NCI-H524 treated with DMSO at 0.1 percent for 48 hours (cell line): ENCODE measurements at regions not wholly inside any gene's neighbourhood (a gene's known extent, or its start where the extent isn't known, plus 50 kb on each side); places are given as distances from the start of the nearest gene placed in this dataset.
A peak's percentile ranks its signal among the peaks of the same experiment; 100 is the strongest.

Experiments used
- DNase-seq: peaks from one replicate; lab custom pipeline; 2025; lab: John Stamatoyannopoulos, UW

GRCh38 chr11:19661827-19662226 lies 50.8 kb upstream of the NAV2 start:
- DNase-seq = no peak

GRCh38 chr11:19660076-19660475 lies 52.6 kb upstream of the NAV2 start:
- no peak for DNase-seq

GRCh38 chr11:19659529-19659928 lies 53.1 kb upstream of the NAV2 start:
- no peak for DNase-seq

- peak; percentile 20 for DNase-seq
These were observed 54.3 kb upstream of the NAV2 start for GRCh38 chr11:19658344-19658743.

DNA sequence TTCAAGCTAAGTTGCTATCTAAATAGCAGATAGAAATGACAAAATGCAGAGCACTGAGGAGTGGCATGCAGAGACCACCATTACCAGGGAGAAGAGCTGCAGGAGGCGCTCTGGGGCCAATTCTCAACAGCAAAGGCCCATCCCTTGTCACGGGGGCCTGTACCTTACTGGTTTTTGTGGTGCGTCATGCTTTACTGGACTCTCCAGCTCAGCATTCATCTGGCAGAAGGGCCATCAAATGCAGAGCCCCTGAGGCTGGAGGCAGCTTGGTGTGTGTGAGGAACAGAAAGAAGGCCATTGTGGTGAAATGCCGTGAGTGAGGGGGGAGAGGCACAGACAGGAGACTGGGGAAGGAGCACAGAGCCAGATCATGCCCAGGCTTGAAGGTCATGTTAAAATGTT lies 56.5 kb upstream of the NAV2 start:
- no peak for DNase-seq

DNA sequence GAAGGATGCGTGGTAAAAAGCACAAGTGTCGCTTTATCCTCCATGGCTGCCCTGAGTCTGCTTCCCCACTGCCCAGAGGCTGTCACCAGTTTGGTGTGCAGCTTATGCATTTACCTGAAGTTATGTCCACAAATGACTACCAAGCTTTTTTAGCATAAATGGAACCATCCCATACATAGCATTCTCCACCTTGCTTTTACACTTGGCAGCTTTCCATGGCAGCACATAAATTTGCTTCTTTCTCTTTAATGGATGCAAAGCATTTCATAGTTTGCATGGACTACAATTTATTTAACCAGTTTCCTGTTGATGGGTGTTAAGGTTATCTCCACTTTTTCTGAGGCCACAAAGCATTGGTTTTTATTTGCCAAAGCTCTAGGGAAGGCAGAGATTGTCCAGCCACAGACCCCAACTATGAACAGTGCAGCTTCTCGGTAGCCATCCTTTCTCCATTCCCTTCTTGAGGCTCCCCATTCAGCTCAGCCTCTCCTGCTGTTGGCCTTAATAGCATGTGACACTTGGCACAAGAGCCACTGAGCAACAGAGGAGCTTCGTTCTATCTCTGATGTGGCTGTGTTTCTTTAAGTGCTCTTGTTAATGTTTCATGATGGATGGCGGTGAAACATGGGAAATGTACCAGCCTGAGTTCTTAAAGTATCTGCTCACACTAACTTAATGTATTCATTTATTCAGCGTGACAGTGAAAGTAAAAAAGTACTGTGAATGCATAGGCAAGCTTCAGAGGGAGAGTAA lies 59.8 kb upstream of the NAV2 start:
- DNase-seq = no peak

DNA sequence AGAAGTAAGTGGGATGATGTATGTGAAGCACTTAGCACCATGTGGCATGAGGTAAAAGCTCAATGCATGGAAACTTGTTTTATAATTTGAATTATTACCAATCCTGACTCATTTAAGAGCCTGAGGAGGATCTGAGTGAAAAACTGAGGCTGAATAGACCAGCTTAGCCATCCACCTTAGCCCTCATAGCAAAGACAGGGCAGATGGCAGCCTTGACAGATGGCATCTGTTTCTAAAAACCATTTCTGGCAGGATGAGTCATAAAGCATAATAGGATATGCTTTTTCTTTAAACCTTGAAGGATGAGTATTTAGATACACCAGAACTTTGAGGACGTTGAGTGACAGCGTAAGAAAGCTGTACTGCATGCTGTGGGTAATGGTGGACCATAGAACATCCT lies 61.0 kb upstream of the NAV2 start:
- DNase-seq = peak; percentile 88

- DNase-seq = peak; percentile 95
These were observed 61.6 kb upstream of the NAV2 start for GRCh38 chr11:19651028-19651427.

DNA sequence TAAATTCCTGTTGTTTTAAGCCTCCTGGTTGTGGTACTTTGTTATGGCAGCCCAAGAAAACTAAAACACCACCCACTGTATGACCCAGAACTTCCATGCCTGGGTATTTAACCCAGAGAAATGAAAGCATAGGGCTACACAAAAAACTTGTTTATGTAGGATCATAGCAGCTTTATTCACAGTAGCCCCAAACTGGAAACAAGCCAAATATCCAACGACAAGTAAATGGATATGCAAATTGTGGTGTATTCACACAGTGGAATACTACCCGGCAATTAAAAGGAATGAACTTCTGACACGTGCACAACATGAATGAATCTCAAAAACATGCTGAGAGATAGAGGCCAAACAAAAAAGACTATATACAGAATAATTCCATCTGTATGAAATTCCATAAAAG lies 62.2 kb upstream of the NAV2 start:
- no peak for DNase-seq

DNA sequence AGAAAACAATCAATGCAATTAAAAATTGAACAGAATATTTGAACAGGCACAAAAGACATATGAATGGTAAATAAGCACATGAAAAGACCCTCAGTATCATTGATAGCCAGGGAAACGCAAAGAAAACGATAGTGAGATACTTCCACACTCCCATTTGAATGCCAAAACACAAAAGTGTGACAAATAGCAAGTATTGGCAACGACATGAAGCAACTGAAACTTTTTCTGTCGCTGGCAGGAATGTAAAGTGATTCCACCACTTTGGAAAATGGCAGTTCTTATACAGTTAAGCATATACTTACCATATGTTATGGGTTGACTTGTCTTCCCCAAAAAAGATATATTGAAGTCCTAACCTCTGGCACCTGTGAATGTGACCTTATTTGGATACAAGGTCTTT lies 62.9 kb upstream of the NAV2 start:
- no peak for DNase-seq

GRCh38 chr11:19648321-19648720 lies 64.3 kb upstream of the NAV2 start:
- no peak for DNase-seq

- no peak for DNase-seq
These were observed 64.8 kb upstream of the NAV2 start for GRCh38 chr11:19647816-19648215.

GRCh38 chr11:19646921-19647320 lies 65.7 kb upstream of the NAV2 start:
- no peak for DNase-seq

DNA sequence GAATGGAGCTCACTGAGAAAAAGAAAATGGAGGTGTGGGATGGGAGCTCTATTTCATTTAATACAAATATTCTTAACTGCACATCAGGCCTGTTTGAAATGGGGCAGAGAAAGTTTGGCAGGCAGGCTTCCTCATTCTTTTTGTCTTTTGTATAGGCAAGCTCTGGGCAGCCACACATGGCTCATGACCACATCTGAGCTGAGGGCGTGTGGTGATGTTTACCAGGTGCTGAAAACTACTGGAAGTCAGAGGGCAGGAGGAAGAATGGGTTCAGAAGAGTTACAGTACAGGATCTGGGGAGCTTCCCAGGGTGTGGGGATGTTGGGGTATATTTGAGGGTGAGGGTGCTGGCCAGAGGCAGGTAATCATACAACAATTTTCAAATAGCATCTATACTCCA lies 66.3 kb upstream of the NAV2 start:
- no peak for DNase-seq

- DNase-seq = no peak
These were observed 68.3 kb upstream of the NAV2 start for GRCh38 chr11:19644316-19644715.

- DNase-seq = no peak
These were observed 70.2 kb upstream of the NAV2 start for GRCh38 chr11:19642185-19643158.

DNA sequence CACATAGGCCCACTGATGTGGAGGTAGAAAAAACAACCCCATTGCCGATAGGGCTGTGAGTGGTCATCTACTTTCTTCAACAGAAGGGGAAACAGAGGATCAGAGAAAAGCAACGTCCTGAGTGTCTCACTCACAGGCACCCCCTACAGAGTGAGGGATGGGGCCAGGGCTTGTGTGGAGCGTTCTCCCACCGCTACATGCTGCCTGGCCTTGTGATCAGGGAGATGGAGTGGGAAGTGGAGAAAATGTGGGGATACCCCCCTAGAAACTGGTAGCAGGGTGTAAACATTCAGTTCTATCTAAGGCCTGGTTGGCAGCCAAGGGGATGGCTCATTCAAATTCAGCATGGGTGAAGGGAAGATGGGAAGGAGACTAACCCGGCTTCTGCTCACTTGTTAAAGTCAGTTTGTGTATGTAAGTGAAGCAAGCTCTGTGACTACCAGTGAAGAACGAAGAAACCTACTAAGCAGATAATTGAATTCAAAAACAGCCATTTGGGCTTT lies 73.0 kb upstream of the NAV2 start:
- DNase-seq = no peak

- no peak for DNase-seq
These were observed 77.3 kb upstream of the NAV2 start for GRCh38 chr11:19635332-19635731.

DNA sequence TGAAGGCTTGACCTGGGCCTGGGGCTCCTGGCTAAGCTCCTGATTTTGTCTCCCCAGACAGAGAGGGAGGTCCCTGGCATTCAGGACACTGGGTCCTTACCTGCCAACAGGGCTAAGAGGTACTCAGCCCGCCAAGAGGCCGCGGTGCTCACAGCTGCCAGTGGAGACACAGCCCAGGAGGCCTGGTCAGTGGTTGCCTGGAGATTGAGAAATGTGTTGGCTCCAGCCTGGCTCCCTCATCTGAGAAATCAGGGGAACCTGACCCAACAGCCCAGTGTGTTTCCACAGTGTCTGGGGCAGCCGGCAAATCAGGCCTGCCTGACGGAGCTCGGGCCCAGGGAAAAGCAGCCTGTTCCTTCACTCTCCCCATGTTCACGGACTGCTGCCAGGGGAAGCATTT lies 79.4 kb upstream of the NAV2 start:
- DNase-seq = no peak

- no peak for DNase-seq
These were observed 80.2 kb upstream of the NAV2 start for GRCh38 chr11:19632499-19632834.

GRCh38 chr11:19631712-19632498 lies 80.7 kb upstream of the NAV2 start:
- no peak for DNase-seq

GRCh38 chr11:19628018-19628417 lies 84.6 kb upstream of the NAV2 start:
- DNase-seq = no peak
